ENCODE measurements at regions not wholly inside any gene's neighbourhood (a gene's known extent, or its start where the extent isn't known, plus 50 kb on each side); places are given as distances from the start of the nearest gene placed in this dataset.

DNA sequence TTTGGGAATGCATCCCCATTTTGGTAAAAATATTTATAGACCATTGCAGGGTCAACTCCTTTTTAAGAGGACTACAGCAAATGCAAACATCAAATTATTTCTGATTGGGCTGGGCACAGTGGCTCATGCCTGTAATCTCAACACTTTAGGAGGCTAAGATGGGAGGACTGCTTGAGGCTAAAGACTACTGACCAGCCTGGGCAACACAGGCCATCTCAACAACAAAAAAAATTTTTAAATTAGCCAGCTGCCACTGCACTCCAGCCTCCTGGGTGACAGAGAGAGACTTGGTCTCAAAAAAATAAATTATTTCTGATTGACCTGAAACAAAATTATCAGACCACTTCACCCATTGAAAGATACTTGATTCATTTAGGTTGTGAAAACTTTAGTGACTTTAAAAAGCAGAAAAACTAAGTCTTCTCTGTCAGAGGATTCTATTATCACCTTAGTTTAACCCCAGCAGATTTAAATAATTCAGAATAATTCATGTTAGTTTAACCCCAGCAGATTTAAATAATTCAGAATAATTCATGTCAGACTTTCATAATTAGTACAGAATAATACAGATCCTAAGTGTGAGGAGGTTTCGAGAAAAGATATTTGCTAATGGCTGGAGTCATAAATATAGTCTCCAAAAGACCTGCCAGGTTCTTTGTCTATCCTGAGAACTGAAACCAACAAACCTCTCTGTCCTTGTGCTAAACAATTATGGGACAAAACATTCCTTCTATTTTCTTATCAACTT, 183.6 kb upstream of the STT3B start:
- no peak for TF ChIP-seq EZH2 (IDR thresholded peaks at IDR 0.05; ENCODE audit: insufficient read depth, poor library complexity, severe bottlenecking)
- TF ChIP-seq EZH2phosphoT487 (IDR thresholded peaks at IDR 0.05; ENCODE audit: insufficient read depth, low read depth) = no peak
- no peaks in the 10 kb centered on the region for H3K9me3 ChIP-seq (ENCODE audit: low read depth)
- no peak overlapping the region for H3K4me2 ChIP-seq (ENCODE audit: unreplicated experiment)
- no peaks in the 10 kb centered on the region for H4K20me1 ChIP-seq (ENCODE audit: insufficient read depth)
- H3K36me3 ChIP-seq (ENCODE audit: low read depth) = no peaks in the 10 kb centered on the region
- no peaks in the 10 kb centered on the region for H3K27me3 ChIP-seq (replicated peaks; ENCODE audit: insufficient read depth)
- no peak overlapping the region for H3K4me3 ChIP-seq
- in situ Hi-C loops (cut with MboI) = no loop called here
- DNase-seq = no peak
- no peaks in the 10 kb centered on the region for H3F3A ChIP-seq (ENCODE audit: insufficient read depth)
- H2AFZ ChIP-seq = no peak overlapping the region
- no peaks in the 10 kb centered on the region for H3K4me1 ChIP-seq (ENCODE audit: insufficient read depth)
- no peaks in the 10 kb centered on the region for H3K79me2 ChIP-seq (ENCODE audit: insufficient read depth)
- WGBS, 2 experiments (ENCODE audit: low coverage in 1 of 2, low lambda C conversion rate in 2 of 2, missing lambda C conversion rate in 2 of 2) = 88 to 96% methylated on average over 1 of the region's 1 CpG
- H3K9me2 ChIP-seq (ENCODE audit: insufficient read depth) = no peaks in the 10 kb centered on the region
- no peak overlapping the region for H3K27ac ChIP-seq
- no peak overlapping the region for H3K9ac ChIP-seq

DNA sequence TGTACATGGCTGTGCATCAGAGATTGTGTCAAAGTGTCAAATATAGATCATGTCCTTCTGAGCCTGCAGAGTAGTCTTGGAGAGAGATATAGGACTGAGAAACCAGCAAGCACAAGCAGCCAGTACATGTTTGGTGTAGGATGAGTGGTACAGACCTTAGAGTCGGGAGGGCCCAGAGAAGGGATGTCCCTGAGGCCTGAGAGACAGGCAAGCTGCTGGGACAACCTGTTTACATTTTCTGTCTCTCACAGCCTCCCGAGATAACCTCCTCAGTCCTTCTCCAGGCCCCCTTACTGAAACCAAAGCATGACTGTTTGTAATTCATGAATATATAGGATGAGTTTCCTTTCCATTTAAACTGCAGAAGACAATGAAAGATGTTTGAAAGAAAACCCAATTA, 182.4 kb upstream of the STT3B start:
- H3K4me2 ChIP-seq (ENCODE audit: unreplicated experiment) = no peak overlapping the region
- H3K79me2 ChIP-seq (ENCODE audit: insufficient read depth) = no peaks in the 10 kb centered on the region
- H3K9me3 ChIP-seq (ENCODE audit: low read depth) = no peaks in the 10 kb centered on the region
- no peak overlapping the region for H3K27ac ChIP-seq
- DNase-seq = no peak
- no peaks in the 10 kb centered on the region for H3K27me3 ChIP-seq (replicated peaks; ENCODE audit: insufficient read depth)
- no peaks in the 10 kb centered on the region for H3K9me2 ChIP-seq (ENCODE audit: insufficient read depth)
- no peaks in the 10 kb centered on the region for H3K36me3 ChIP-seq (ENCODE audit: low read depth)
- no peaks in the 10 kb centered on the region for H3K4me1 ChIP-seq (ENCODE audit: insufficient read depth)
- no peaks in the 10 kb centered on the region for H4K20me1 ChIP-seq (ENCODE audit: insufficient read depth)
- no peak overlapping the region for H3K9ac ChIP-seq
- no peak for TF ChIP-seq EZH2phosphoT487 (IDR thresholded peaks at IDR 0.05; ENCODE audit: insufficient read depth, low read depth)
- no peak for TF ChIP-seq EZH2 (IDR thresholded peaks at IDR 0.05; ENCODE audit: insufficient read depth, poor library complexity, severe bottlenecking)
- H3F3A ChIP-seq (ENCODE audit: insufficient read depth) = no peaks in the 10 kb centered on the region
- in situ Hi-C loops (cut with MboI) = no loop called here
- H2AFZ ChIP-seq = no peak overlapping the region
- H3K4me3 ChIP-seq = no peak overlapping the region
- 59 to 66% methylated on average over 2 of the region's 2 CpGs for WGBS, 2 experiments (ENCODE audit: low coverage in 1 of 2, low lambda C conversion rate in 2 of 2, missing lambda C conversion rate in 2 of 2)

DNA sequence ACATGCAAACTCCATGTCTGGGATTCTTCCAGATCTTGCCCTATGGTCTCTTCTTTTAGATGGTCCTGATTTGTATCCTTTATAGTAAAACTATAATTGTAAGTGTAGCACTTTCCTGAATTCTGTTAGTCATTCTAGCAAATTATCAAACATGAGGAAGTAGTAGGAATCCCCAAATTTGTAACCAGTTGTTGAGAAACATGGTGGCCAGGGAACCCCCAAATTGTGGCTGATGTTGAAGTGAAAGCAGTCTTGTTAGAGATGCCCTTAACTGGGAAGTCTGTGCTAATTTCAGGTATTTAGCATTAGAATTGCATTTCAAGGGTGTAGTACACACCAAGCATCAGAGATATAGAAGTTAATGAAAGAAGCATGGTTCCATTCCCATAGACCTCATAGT, 180.4 kb upstream of the STT3B start:
- Histone ChIP-seq H3K4me1 (ENCODE audit: insufficient read depth) (no peaks in the 10 kb centered on the region), H2AFZ (no peak overlapping the region), H3K4me2 (ENCODE audit: unreplicated experiment) (no peak overlapping the region), H3F3A (ENCODE audit: insufficient read depth) (no peaks in the 10 kb centered on the region), H4K20me1 (ENCODE audit: insufficient read depth) (no peaks in the 10 kb centered on the region), H3K9me2 (ENCODE audit: insufficient read depth) (no peaks in the 10 kb centered on the region), H3K27me3 (replicated peaks; ENCODE audit: insufficient read depth) (no peaks in the 10 kb centered on the region), H3K4me3 (no peak overlapping the region), H3K9ac (no peak overlapping the region), H3K36me3 (ENCODE audit: low read depth) (no peaks in the 10 kb centered on the region), H3K9me3 (ENCODE audit: low read depth) (no peaks in the 10 kb centered on the region), H3K27ac (no peak overlapping the region), H3K79me2 (ENCODE audit: insufficient read depth) (no peaks in the 10 kb centered on the region)
- no peak for DNase-seq
- in situ Hi-C loops (cut with MboI) = no loop called here
- TF ChIP-seq EZH2 (IDR thresholded peaks at IDR 0.05; ENCODE audit: insufficient read depth, poor library complexity, severe bottlenecking) (no peak), EZH2phosphoT487 (IDR thresholded peaks at IDR 0.05; ENCODE audit: insufficient read depth, low read depth) (no peak)

DNA sequence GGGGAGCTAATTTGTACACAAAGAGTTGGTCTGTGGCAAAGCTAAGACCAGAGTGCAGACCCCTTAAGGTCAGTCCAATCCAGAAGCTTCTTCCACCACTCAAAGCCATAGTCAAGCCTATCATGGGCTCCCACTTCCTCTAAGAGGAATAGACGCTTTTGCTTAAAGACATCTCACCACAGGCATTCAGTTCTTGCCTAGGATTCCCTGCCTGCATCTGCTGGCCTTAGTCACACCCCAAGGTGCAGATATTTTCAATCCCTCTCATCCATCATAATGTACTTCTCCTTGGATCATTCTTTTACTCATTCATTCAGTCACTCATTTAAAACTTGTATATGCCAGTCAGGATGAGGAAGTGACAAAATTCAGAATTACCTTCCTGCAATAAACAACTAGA, 179.6 kb upstream of the STT3B start:
- TF ChIP-seq EZH2phosphoT487 (IDR thresholded peaks at IDR 0.05; ENCODE audit: insufficient read depth, low read depth) (no peak), EZH2 (IDR thresholded peaks at IDR 0.05; ENCODE audit: insufficient read depth, poor library complexity, severe bottlenecking) (no peak)
- DNase-seq = no peak
- 78 to 80% methylated on average over 1 of the region's 1 CpG for WGBS, 2 experiments (ENCODE audit: low coverage in 1 of 2, low lambda C conversion rate in 2 of 2, missing lambda C conversion rate in 2 of 2)
- no peaks in the 10 kb centered on the region for H3K4me1 ChIP-seq (ENCODE audit: insufficient read depth)
- no peaks in the 10 kb centered on the region for H3K27me3 ChIP-seq (replicated peaks; ENCODE audit: insufficient read depth)
- no peaks in the 10 kb centered on the region for H4K20me1 ChIP-seq (ENCODE audit: insufficient read depth)
- no peaks in the 10 kb centered on the region for H3F3A ChIP-seq (ENCODE audit: insufficient read depth)
- H3K9ac ChIP-seq = no peak overlapping the region
- no peaks in the 10 kb centered on the region for H3K79me2 ChIP-seq (ENCODE audit: insufficient read depth)
- in situ Hi-C loops (cut with MboI) = no loop called here
- H2AFZ ChIP-seq = no peak overlapping the region
- no peak overlapping the region for H3K4me2 ChIP-seq (ENCODE audit: unreplicated experiment)
- H3K27ac ChIP-seq = no peak overlapping the region
- no peaks in the 10 kb centered on the region for H3K9me2 ChIP-seq (ENCODE audit: insufficient read depth)
- H3K9me3 ChIP-seq (ENCODE audit: low read depth) = no peaks in the 10 kb centered on the region
- no peak overlapping the region for H3K4me3 ChIP-seq
- H3K36me3 ChIP-seq (ENCODE audit: low read depth) = no peaks in the 10 kb centered on the region

DNA sequence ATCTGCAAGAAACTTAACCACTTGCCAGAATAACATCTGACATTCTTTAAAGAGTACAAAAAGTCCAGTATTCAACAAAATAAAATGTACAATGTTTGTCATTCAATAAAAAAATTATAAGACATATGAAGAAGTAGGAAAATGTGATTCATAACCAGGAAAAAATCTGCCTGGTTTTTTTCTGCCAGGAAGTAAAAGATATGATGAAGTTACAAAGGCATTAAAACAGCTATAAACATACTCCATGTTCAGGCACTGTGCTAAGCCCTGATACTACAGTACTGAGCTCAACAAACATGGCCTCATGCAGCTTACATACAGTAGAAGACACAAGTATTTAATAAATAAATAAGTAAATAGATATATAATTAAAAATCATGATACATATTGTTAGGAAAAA, 178.4 kb upstream of the STT3B start:
- Histone ChIP-seq H3K79me2 (ENCODE audit: insufficient read depth) (no peaks in the 10 kb centered on the region), H3F3A (ENCODE audit: insufficient read depth) (no peaks in the 10 kb centered on the region), H4K20me1 (ENCODE audit: insufficient read depth) (no peaks in the 10 kb centered on the region), H3K4me1 (ENCODE audit: insufficient read depth) (no peaks in the 10 kb centered on the region), H3K9ac (no peak overlapping the region), H3K27ac (no peak overlapping the region), H3K36me3 (ENCODE audit: low read depth) (no peaks in the 10 kb centered on the region), H3K4me3 (no peak overlapping the region), H3K4me2 (ENCODE audit: unreplicated experiment) (no peak overlapping the region), H3K9me2 (ENCODE audit: insufficient read depth) (no peaks in the 10 kb centered on the region), H3K9me3 (ENCODE audit: low read depth) (no peaks in the 10 kb centered on the region), H3K27me3 (replicated peaks; ENCODE audit: insufficient read depth) (no peaks in the 10 kb centered on the region), H2AFZ (no peak overlapping the region)
- no peak for TF ChIP-seq EZH2phosphoT487 (IDR thresholded peaks at IDR 0.05; ENCODE audit: insufficient read depth, low read depth)
- no peak for TF ChIP-seq EZH2 (IDR thresholded peaks at IDR 0.05; ENCODE audit: insufficient read depth, poor library complexity, severe bottlenecking)
- peak; percentile 16 for DNase-seq
- in situ Hi-C loops (cut with MboI) = no loop called here

Data from GM23248 (cell line).